Ascending aorta (tissue), 2 donors: ENCODE measurements at regions not wholly inside any gene's neighbourhood (a gene's known extent, or its start where the extent isn't known, plus 50 kb on each side); places are given as distances from the start of the nearest gene placed in this dataset.

Experiments used
- DNase-seq, 2 donors: peaks; one replicate each; pipeline ENCODE4 v3.0.0-alpha.2; 2019; ENCODE audit warnings: low spot score in 2 of 2
- H3K27ac ChIP-seq, 2 donors: fragments of 200-600 bp; sonication (generic); one replicate each; pipeline ENCODE4 v1.5.1; 2016 to 2017; ENCODE audit warnings: mild to moderate bottlenecking in 1 of 2
- H3K27me3 ChIP-seq: fragments of 200-600 bp; sonication (generic); one replicate; pipeline ENCODE4 v1.5.1; 2017
- H3K36me3 ChIP-seq, 2 donors: fragments of 200-600 bp; sonication (generic); one replicate each; pipeline ENCODE4 v1.5.1; 2016
- H3K4me1 ChIP-seq, 2 donors: fragments of 200-600 bp; sonication (generic); one replicate each; pipeline ENCODE4 v1.5.1; 2016 to 2017; ENCODE audit warnings: mild to moderate bottlenecking in 1 of 2
- H3K4me3 ChIP-seq, 2 donors: fragments of 200-600 bp; sonication (generic); one replicate each; pipeline ENCODE4 v1.5.1; 2016 to 2017; ENCODE audit warnings: mild to moderate bottlenecking in 1 of 2
- H3K9me3 ChIP-seq, 2 donors: fragments of 200-600 bp; sonication (generic); one replicate each; pipeline ENCODE4 v1.5.1; 2016
- CTCF ChIP-seq, 3 experiments: fragments of 200-600 bp in 2 of 3; fragments of 450-650 bp in 1 of 3; sonication (generic) in 2 of 3; IDR thresholded peaks; one replicate each; pipeline ENCODE4 v1.5.1; 2016 to 2019; ENCODE audit warnings: antibody characterized with exemption in 3 of 3, mild to moderate bottlenecking in 1 of 3, moderate library complexity in 1 of 3
- intact Hi-C: fragments of 100-400 bp; cut with DNase I; formaldehyde crosslinking; loops from one replicate; pipeline ENCODE4 v1.15.1; 2023

DNA sequence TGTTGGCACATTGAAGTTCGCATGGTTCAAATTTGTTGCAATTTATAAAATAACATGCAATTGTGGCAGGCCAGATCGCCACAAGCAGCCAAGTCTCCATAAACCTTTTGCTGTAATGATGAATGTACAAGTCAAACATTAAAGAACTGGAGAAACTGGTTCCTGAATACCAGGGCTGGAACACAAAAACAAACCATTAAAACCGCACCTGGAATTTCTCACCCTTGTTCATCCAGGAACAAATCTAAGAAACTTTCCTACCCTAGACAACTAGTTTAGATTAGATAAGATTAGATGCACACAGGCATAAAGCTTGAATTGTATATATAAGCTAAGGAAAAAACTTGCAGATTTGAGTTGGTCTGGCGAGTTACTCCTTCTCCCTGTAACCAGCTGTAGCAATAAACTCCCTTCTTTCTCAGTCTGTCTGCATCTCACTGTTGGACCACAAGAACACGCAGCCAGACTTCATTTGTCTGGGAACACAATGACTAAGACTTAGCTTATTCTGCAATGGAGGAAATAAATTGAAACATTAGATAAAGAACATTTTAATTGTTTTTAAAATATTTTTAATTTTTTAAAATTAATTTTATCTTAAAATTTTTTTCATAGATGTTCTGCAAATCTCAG is 1835.5 kb upstream of the LRRTM1 start:
- no peak for TF ChIP-seq CTCF (IDR thresholded peaks at IDR 0.05)
- intact Hi-C loops = no loop called here

DNA sequence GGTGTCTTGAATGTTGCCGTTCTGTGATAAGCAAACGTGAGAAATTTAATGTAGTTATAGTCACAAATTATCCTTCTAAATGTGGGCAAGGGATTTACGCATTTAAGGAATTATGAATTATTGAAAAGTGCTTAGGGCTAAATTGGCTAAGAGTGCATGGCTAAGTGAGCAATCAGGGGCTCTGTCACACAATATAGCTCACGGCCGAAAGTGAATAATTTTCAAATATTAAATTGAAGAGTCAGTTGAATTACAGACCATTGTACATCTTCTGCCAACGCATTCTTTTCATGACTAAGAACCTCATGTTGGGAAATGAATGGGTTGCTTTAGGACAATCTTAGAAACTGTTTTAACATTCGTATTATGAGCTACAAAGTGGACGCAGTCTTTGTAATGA is 1832.9 kb upstream of the LRRTM1 start:
- no peaks in the 10 kb centered on the region for H3K4me1 ChIP-seq
- DNase-seq = no peak
- TF ChIP-seq CTCF (IDR thresholded peaks at IDR 0.05) = no peak
- intact Hi-C loops = no loop called here
- no peaks in the 10 kb centered on the region for H3K36me3 ChIP-seq
- no peak overlapping the region for H3K27ac ChIP-seq
- no peaks in the 10 kb centered on the region for H3K27me3 ChIP-seq
- H3K4me3 ChIP-seq = no peak overlapping the region
- no peaks in the 10 kb centered on the region for H3K9me3 ChIP-seq

More for the DNA sequence above, 1835.5 kb upstream of the LRRTM1 start:
- no peak overlapping the region for H3K4me3 ChIP-seq
- H3K27ac ChIP-seq = no peak overlapping the region
- no peaks in the 10 kb centered on the region for H3K4me1 ChIP-seq
- H3K9me3 ChIP-seq = no peaks in the 10 kb centered on the region
- no peaks in the 10 kb centered on the region for H3K27me3 ChIP-seq
- no peak for DNase-seq
- no peaks in the 10 kb centered on the region for H3K36me3 ChIP-seq

GRCh38 chr2:82128051-82128450 is 1823.5 kb upstream of the LRRTM1 start:
- no peak for DNase-seq
- H3K27me3 ChIP-seq = no peaks in the 10 kb centered on the region

GRCh38 chr2:82124629-82125028 is 1820.1 kb upstream of the LRRTM1 start:
- H3K36me3 ChIP-seq = no peaks in the 10 kb centered on the region
- H3K27me3 ChIP-seq = no peaks in the 10 kb centered on the region
- intact Hi-C loops = no loop called here
- no peak for DNase-seq
- no peak overlapping the region for H3K4me3 ChIP-seq
- no peak for TF ChIP-seq CTCF (IDR thresholded peaks at IDR 0.05)
- no peak overlapping the region for H3K27ac ChIP-seq
- no peaks in the 10 kb centered on the region for H3K4me1 ChIP-seq
- H3K9me3 ChIP-seq = no peaks in the 10 kb centered on the region

More at GRCh38 chr2:82128051-82128450, 1823.5 kb upstream of the LRRTM1 start:
- no peaks in the 10 kb centered on the region for H3K4me1 ChIP-seq
- no peak overlapping the region for H3K4me3 ChIP-seq
- TF ChIP-seq CTCF (IDR thresholded peaks at IDR 0.05) = no peak
- intact Hi-C loops = no loop called here
- no peaks in the 10 kb centered on the region for H3K9me3 ChIP-seq
- H3K36me3 ChIP-seq = no peaks in the 10 kb centered on the region
- H3K27ac ChIP-seq = no peak overlapping the region

GRCh38 chr2:82120654-82121053 is 1816.1 kb upstream of the LRRTM1 start:
- Histone ChIP-seq H3K36me3 (no peaks in the 10 kb centered on the region), H3K4me3 (no peak overlapping the region), H3K4me1 (no peaks in the 10 kb centered on the region), H3K27me3 (no peaks in the 10 kb centered on the region), H3K27ac (no peak overlapping the region), H3K9me3 (no peaks in the 10 kb centered on the region)
- intact Hi-C loops = no loop called here
- TF ChIP-seq CTCF (IDR thresholded peaks at IDR 0.05) = no peak
- no peak for DNase-seq

- DNase-seq = no peak
- H3K36me3 ChIP-seq = no peaks in the 10 kb centered on the region
- H3K27ac ChIP-seq = no peak overlapping the region
- no peaks in the 10 kb centered on the region for H3K9me3 ChIP-seq
- H3K27me3 ChIP-seq = no peaks in the 10 kb centered on the region
- H3K4me1 ChIP-seq = no peaks in the 10 kb centered on the region
- H3K4me3 ChIP-seq = no peak overlapping the region
- TF ChIP-seq CTCF (IDR thresholded peaks at IDR 0.05) = no peak
- intact Hi-C loops = no loop called here
Observed at GRCh38 chr2:82120115-82120514, 1815.6 kb upstream of the LRRTM1 start.
